ENCODE measurements at regions not wholly inside any gene's neighbourhood (a gene's known extent, or its start where the extent isn't known, plus 50 kb on each side); places are given as distances from the start of the nearest gene placed in this dataset.

DNA sequence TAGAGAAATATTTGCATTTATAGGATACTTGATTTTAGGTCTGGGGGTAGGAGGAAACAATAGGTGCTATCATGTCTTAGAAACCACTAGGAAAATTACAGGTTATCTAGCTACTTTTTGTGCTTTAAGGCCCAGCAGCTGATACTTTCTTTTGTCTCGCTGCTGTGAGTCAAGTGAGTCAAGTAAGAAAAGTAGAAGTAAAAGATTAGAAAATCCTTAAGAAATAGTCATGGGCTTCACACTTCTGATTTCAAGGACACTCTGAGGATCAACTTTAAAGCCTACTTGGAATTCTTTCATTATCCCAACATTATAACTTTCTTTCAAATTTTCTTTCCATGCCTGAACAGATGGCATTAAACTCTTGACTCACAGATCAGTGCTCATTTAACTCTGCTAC lies 95.2 kb upstream of the RBMS3 start:
- no peak for DNase-seq (ENCODE audit: low spot score)

DNA sequence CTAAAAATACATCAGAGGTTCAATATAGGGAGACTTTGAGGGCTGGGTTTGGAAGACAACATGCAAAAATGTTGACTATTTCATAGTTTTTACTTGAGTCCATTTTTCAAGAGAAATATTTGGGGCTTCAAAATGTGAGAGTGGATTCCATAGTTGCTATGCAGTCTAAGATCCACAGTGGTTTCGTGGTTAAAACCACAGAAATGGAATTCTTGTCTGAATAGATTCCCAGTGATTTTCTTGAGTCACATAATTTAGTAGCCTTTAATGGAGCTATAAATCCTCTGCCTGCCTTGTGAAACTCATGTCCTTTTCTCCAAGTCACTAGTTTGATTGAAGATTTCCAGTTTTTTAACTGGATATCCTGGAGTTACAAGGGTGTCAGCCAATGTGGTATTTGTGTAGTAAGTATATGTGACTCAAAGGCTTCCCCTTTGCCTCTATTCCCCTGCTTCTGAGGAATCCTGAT lies 94.7 kb upstream of the RBMS3 start:
- DNase-seq (ENCODE audit: low spot score), result no peak

DNA sequence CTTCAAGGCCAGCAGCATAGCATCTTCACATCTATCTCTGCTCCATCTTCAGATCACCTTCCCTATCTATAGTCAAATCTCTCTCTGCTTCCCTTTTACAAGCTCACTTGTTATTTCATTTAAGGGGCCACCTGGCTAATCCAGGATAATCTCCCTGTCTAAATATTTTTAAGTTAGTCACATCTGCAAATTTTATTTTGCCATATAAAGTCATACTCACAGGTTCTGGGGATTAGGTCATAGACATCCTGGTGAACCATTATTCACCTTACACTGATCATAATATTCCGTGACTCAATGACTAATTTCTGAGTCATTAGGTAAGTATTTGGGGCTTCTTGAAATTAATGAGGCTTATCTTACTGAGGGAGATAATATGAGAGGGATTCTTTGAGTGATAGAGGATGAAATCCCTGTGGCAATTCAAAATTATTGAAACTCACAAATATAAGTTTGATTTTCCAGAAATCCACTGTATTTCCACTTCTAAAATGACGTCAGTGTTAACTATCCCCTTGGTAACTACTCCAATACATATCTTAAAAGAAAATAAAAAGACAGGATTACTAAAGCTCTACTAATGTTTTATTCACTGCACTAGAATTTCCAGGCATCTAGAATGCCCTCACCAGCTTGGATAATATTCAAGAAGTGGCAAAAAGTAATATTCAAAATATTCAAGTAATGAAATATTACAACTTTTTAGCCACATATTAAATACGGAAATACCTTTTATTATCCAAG lies 93.7 kb upstream of the RBMS3 start:
- DNase-seq (ENCODE audit: low spot score), result no peak

- no peak for DNase-seq (ENCODE audit: low spot score)
These were observed 91.5 kb upstream of the RBMS3 start for GRCh38 chr3:29189328-29189727.

DNA sequence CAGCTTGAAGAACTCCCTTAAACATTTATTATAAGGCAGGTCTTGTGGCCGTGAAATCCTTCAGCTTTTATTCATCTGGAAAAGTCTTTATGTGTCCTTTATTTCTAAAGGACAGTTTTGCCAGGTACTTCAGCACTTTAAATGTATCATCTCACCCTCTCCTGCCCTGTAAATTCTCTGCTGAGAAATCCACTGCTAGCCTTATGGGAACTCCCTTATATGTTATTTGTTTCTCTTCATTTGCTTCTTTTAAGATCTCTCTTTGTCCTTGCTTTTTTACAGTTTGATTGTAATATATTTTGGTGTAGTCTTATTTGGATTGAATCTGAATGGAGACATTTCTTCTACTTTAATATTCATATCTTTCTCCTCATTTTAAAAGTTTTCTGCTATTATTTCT lies 86.7 kb upstream of the RBMS3 start:
- no peak for DNase-seq (ENCODE audit: low spot score)

- DNase-seq (ENCODE audit: low spot score), result no peak
These were observed 85.8 kb upstream of the RBMS3 start for GRCh38 chr3:29195056-29195455.

- DNase-seq (ENCODE audit: low spot score), result no peak
These were observed 79.3 kb upstream of the RBMS3 start for GRCh38 chr3:29201604-29202003.

GRCh38 chr3:29202378-29202777 lies 78.5 kb upstream of the RBMS3 start:
- no peak for DNase-seq (ENCODE audit: low spot score)

DNA sequence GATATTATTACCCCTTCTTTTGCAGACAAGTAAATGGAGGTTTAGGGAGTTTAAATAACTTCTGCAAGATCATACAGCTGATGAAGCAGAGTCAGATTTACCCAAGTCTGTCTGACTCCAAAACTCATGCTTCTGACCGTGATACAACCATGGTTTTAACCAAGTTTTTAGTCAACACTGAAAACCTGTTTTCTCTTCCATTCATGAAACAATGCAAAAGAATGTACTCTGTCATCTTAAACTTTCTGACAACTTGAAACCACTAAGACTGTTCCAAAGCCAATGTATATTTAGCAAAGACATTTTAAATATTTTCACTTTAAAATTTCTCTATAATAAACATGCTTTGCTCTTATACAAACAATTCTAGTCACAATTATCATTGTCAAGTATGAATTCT lies 77.0 kb upstream of the RBMS3 start:
- DNase-seq (ENCODE audit: low spot score), result no peak

DNA sequence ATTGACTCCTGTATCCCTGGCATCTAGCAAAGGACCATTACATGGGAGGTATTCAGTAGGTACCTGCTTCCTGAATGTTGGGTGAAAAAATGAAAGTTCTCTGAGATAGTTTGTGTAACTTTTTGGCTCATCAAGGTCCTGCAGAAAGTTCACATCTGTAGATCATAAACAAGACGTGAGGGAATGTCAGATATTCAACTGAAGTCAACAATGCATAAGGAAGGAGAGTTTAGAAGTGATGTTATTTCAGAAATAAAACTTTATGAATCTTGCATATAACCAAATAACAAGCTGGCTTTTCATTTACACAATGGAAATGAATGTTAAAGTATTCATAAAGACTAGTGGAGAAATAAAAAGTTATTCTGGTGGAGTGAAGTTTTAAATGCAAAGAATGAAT lies 73.4 kb upstream of the RBMS3 start:
- no peak for DNase-seq (ENCODE audit: low spot score)

GRCh38 chr3:29212789-29213433 lies 68.0 kb upstream of the RBMS3 start:
- DNase-seq (ENCODE audit: low spot score), result no peak

GRCh38 chr3:29214009-29214658 lies 66.7 kb upstream of the RBMS3 start:
- no peak for DNase-seq (ENCODE audit: low spot score)

GRCh38 chr3:29215948-29216347 lies 64.9 kb upstream of the RBMS3 start:
- DNase-seq (ENCODE audit: low spot score), result no peak

- DNase-seq (ENCODE audit: low spot score), result no peak
These were observed 54.2 kb upstream of the RBMS3 start for GRCh38 chr3:29226706-29227105.

GRCh38 chr3:29227307-29227706 lies 53.6 kb upstream of the RBMS3 start:
- DNase-seq (ENCODE audit: low spot score), result no peak
